PC-3 (cell line): ENCODE measurements at regions not wholly inside any gene's neighbourhood (a gene's known extent, or its start where the extent isn't known, plus 50 kb on each side); places are given as distances from the start of the nearest gene placed in this dataset.

ENCODE experiments used
- ATAC-seq: fragments of 200-7000 bp; cut with Tn5 transposase; 2 replicates; pipeline ENCODE4 v1.9.1; 2020; ENCODE audit warnings: mild to moderate bottlenecking, moderate library complexity
- BruUV-seq: library from RNA; stranded (reverse); fragments of 400-500 nt; replicated peaks from 2 replicates; lab custom pipeline; 2021; lab: Mats Ljungman, UMichigan
- CTCF ChIA-PET: fragments of 300-600 bp; sonication (Branson Sonifier 250); formaldehyde crosslinking; loops from one replicate; lab custom pipeline; 2022; ENCODE audit warnings: antibody characterized with exemption; lab: Charles Lee
- POLR2A ChIA-PET: fragments of 300-600 bp; sonication (Branson Sonifier 250); formaldehyde crosslinking; loops from one replicate; lab custom pipeline; 2022; ENCODE audit warnings: antibody characterized with exemption; ENCODE audit not compliant: unreplicated experiment; lab: Charles Lee
- DNase-seq: peaks from one replicate; pipeline ENCODE4 v3.0.0-alpha.2; 2015
- H2AFZ ChIP-seq: fragments of 300-600 bp; sonication (generic); 2 replicates; pipeline ENCODE4 v1.6.0; 2016; ENCODE audit warnings: antibody characterized with exemption, low read length
- H3F3A ChIP-seq: fragments of 300-600 bp; sonication (generic); one replicate; pipeline ENCODE4 v1.6.0; 2017; ENCODE audit warnings: antibody characterized with exemption, low read length, control low read depth, mild to moderate bottlenecking; ENCODE audit not compliant: unreplicated experiment
- H3K27ac ChIP-seq: fragments of 300-600 bp; sonication (generic); 2 replicates; pipeline ENCODE4 v1.5.1; 2016; ENCODE audit warnings: mild to moderate bottlenecking, low read length
- H3K27me3 ChIP-seq: fragments of 300-600 bp; sonication (generic); 2 replicates; pipeline ENCODE4 v1.6.1; 2016; ENCODE audit warnings: low read length, mixed read lengths
- H3K36me3 ChIP-seq: fragments of 300-600 bp; sonication (generic); 2 replicates; pipeline ENCODE4 v1.6.1; 2016; ENCODE audit warnings: low read depth, mixed run types, low read length, mixed read lengths
- H3K4me1 ChIP-seq: fragments of 300-600 bp; sonication (generic); 2 replicates; pipeline ENCODE4 v1.5.1; 2016; ENCODE audit warnings: low read length; ENCODE audit not compliant: insufficient read depth
- H3K4me2 ChIP-seq: fragments of 300-600 bp; sonication (generic); 2 replicates; pipeline ENCODE4 v1.6.0; 2016; ENCODE audit warnings: low read length
- H3K4me3 ChIP-seq: fragments of 300-600 bp; sonication (generic); 2 replicates; pipeline ENCODE4 v1.5.1; 2016; ENCODE audit warnings: mild to moderate bottlenecking, low read length, mixed read lengths
- H3K79me2 ChIP-seq: fragments of 300-600 bp; sonication (generic); 2 replicates; pipeline ENCODE4 v1.6.1; 2017; ENCODE audit warnings: low read length, mixed read lengths
- H3K9ac ChIP-seq: fragments of 300-600 bp; sonication (generic); 2 replicates; pipeline ENCODE4 v1.6.0; 2016; ENCODE audit warnings: mild to moderate bottlenecking, low read length
- H3K9me2 ChIP-seq: fragments of 300-600 bp; sonication (generic); replicated peaks from 2 replicates; pipeline ENCODE4 v1.6.1; 2016; ENCODE audit warnings: mixed run types, low read length, mixed read lengths
- H3K9me3 ChIP-seq: fragments of 300-600 bp; sonication (generic); 2 replicates; pipeline ENCODE4 v1.6.1; 2016; ENCODE audit warnings: low read length, mixed read lengths
- H4K20me1 ChIP-seq: fragments of 300-600 bp; sonication (generic); 2 replicates; pipeline ENCODE4 v1.6.1; 2016; ENCODE audit warnings: low read length, mixed read lengths
- CTCF ChIP-seq: fragments of 300-600 bp; sonication (generic); conservative IDR thresholded peaks from 2 replicates; pipeline ENCODE4 v1.5.1; 2017; ENCODE audit warnings: antibody characterized with exemption, low read depth, mild to moderate bottlenecking, low read length
- EZH2 ChIP-seq: fragments of 300-600 bp; sonication (generic); IDR thresholded peaks from one replicate; pipeline ENCODE4 v1.6.1; 2017; ENCODE audit warnings: antibody characterized with exemption, mild to moderate bottlenecking, low read length; ENCODE audit not compliant: unreplicated experiment
- EZH2phosphoT487 ChIP-seq: fragments of 300-600 bp; sonication (generic); IDR thresholded peaks from 2 replicates; pipeline ENCODE4 v1.6.1; 2018; ENCODE audit warnings: mild to moderate bottlenecking, antibody characterized with exemption, low read length, borderline replicate concordance
- intact Hi-C: fragments of 100-400 bp; cut with micrococcal nuclease; formaldehyde crosslinking; loops from 2 replicates; pipeline ENCODE4 v1.9.0; 2023

- H3K4me3 ChIP-seq, result no peak overlapping the region
- CTCF ChIA-PET, result no interaction called here
- H4K20me1 ChIP-seq, result no peaks in the 10 kb centered on the region
- DNase-seq, result no peak
- H3F3A ChIP-seq, result no peaks in the 10 kb centered on the region
- intact Hi-C loops, result no loop called here
- no peak overlapping the region for H3K27ac ChIP-seq
- no peaks in the 10 kb centered on the region for H3K36me3 ChIP-seq
- no peak overlapping the region for H3K4me2 ChIP-seq
- no peak overlapping the region for H2AFZ ChIP-seq
- H3K27me3 ChIP-seq, result peaks cover 23% of the 10 kb centered on the region
- no TSS peak for BruUV-seq
- no peaks in the 10 kb centered on the region for H3K79me2 ChIP-seq
- POLR2A ChIA-PET, result no interaction called here
- no peaks in the 10 kb centered on the region for H3K9me3 ChIP-seq
- TF ChIP-seq CTCF (no peak), EZH2phosphoT487 (no peak), EZH2 (no peak)
- H3K9me2 ChIP-seq, result no peaks in the 10 kb centered on the region
- no peak overlapping the region for H3K9ac ChIP-seq
- no peaks in the 10 kb centered on the region for H3K4me1 ChIP-seq
- ATAC-seq, result no peak
These were observed 151.0 kb upstream of the ADAMTS16 start for GRCh38 chr5:4989118-4989517.

- no TSS peak for BruUV-seq
- H3K4me1 ChIP-seq, result no peaks in the 10 kb centered on the region
- H3F3A ChIP-seq, result no peaks in the 10 kb centered on the region
- POLR2A ChIA-PET, result no interaction called here
- H2AFZ ChIP-seq, result no peak overlapping the region
- H3K79me2 ChIP-seq, result no peaks in the 10 kb centered on the region
- H3K27ac ChIP-seq, result no peak overlapping the region
- no peak overlapping the region for H3K4me3 ChIP-seq
- no peak for ATAC-seq
- CTCF ChIA-PET, result no interaction called here
- no peak overlapping the region for H3K9ac ChIP-seq
- H3K9me2 ChIP-seq, result no peaks in the 10 kb centered on the region
- no peaks in the 10 kb centered on the region for H3K36me3 ChIP-seq
- no peak for DNase-seq
- no peak overlapping the region for H3K4me2 ChIP-seq
- H3K27me3 ChIP-seq, result peaks cover 14% of the 10 kb centered on the region
- H3K9me3 ChIP-seq, result no peaks in the 10 kb centered on the region
- no peak for TF ChIP-seq EZH2
- TF ChIP-seq EZH2phosphoT487, result no peak
- TF ChIP-seq CTCF, result no peak
- intact Hi-C loops, result no loop called here
- H4K20me1 ChIP-seq, result no peaks in the 10 kb centered on the region
These were observed 150.1 kb upstream of the ADAMTS16 start for GRCh38 chr5:4990017-4990416.

- no peak overlapping the region for H3K4me2 ChIP-seq
- no peak overlapping the region for H3K4me3 ChIP-seq
- no peaks in the 10 kb centered on the region for H3K9me3 ChIP-seq
- no peak overlapping the region for H3K27ac ChIP-seq
- H3K79me2 ChIP-seq, result no peaks in the 10 kb centered on the region
- no peak for ATAC-seq
- no peaks in the 10 kb centered on the region for H3F3A ChIP-seq
- H3K27me3 ChIP-seq, result peaks cover 10% of the 10 kb centered on the region
- no peak overlapping the region for H3K9ac ChIP-seq
- H4K20me1 ChIP-seq, result no peaks in the 10 kb centered on the region
- intact Hi-C loops, result no loop called here
- TF ChIP-seq EZH2phosphoT487 (no peak), CTCF (no peak), EZH2 (no peak)
- H2AFZ ChIP-seq, result no peak overlapping the region
- BruUV-seq, result no TSS peak
- H3K36me3 ChIP-seq, result no peaks in the 10 kb centered on the region
- ChIA-PET CTCF (no interaction called here), POLR2A (no interaction called here)
- H3K4me1 ChIP-seq, result no peaks in the 10 kb centered on the region
- H3K9me2 ChIP-seq, result no peaks in the 10 kb centered on the region
- DNase-seq, result no peak
These were observed 149.7 kb upstream of the ADAMTS16 start for GRCh38 chr5:4990462-4990861.
